ENCODE measurements at regions not wholly inside any gene's neighbourhood (a gene's known extent, or its start where the extent isn't known, plus 50 kb on each side); places are given as distances from the start of the nearest gene placed in this dataset.

DNA sequence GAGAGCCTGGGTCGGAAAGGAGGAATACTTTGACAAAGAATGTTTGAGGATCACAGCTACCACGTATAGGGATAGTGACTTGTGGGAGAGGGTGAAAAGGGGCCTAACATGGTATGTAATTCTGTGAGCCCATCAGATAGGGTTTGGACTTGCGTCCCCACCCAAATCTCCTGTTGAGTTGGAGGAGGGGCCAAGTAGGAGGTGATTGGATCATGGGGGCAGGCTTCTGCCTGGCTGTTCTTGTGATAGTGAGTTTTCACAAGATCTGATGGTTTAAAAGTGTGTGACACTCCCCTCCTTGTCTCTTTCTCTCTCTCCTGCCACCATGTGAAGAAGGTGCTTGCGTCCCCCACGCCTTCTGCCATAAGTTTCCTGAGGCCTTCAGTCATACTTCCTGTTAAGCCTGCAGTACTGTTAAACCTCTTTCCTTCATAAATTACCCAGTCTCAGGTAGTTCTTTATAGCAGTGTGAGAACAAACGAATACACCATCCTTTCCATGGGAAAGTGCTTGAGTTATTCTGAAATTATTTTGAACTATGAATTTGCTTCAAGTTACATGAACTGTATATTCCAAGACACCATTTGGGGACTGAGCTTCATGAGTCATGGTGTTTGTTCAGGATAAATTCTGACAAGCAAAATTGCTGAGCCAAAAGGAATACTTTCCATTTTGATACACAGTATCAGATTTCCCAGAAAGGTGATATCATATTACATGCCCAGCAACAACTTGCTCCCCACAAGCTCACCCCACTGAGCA lies 68.8 kb upstream of the SSBP2 start:
- no peak for TF ChIP-seq FOXA3 (CRISPR knock-in tag; IDR thresholded peaks at IDR 0.05)
- TF ChIP-seq, protein P1, sequence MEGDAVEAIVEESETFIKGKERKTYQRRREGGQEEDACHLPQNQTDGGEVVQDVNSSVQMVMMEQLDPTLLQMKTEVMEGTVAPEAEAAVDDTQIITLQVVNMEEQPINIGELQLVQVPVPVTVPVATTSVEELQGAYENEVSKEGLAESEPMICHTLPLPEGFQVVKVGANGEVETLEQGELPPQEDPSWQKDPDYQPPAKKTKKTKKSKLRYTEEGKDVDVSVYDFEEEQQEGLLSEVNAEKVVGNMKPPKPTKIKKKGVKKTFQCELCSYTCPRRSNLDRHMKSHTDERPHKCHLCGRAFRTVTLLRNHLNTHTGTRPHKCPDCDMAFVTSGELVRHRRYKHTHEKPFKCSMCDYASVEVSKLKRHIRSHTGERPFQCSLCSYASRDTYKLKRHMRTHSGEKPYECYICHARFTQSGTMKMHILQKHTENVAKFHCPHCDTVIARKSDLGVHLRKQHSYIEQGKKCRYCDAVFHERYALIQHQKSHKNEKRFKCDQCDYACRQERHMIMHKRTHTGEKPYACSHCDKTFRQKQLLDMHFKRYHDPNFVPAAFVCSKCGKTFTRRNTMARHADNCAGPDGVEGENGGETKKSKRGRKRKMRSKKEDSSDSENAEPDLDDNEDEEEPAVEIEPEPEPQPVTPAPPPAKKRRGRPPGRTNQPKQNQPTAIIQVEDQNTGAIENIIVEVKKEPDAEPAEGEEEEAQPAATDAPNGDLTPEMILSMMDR (CRISPR knock-in tag; IDR thresholded peaks at IDR 0.05) = no peak
- TF ChIP-seq SIN3B (IDR thresholded peaks at IDR 0.05; ENCODE audit: low read length) = no peak
- TF ChIP-seq, protein P2, sequence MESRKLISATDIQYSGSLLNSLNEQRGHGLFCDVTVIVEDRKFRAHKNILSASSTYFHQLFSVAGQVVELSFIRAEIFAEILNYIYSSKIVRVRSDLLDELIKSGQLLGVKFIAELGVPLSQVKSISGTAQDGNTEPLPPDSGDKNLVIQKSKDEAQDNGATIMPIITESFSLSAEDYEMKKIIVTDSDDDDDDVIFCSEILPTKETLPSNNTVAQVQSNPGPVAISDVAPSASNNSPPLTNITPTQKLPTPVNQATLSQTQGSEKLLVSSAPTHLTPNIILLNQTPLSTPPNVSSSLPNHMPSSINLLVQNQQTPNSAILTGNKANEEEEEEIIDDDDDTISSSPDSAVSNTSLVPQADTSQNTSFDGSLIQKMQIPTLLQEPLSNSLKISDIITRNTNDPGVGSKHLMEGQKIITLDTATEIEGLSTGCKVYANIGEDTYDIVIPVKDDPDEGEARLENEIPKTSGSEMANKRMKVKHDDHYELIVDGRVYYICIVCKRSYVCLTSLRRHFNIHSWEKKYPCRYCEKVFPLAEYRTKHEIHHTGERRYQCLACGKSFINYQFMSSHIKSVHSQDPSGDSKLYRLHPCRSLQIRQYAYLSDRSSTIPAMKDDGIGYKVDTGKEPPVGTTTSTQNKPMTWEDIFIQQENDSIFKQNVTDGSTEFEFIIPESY (CRISPR knock-in tag; IDR thresholded peaks at IDR 0.05) = no peak
- TF ChIP-seq SRF (IDR thresholded peaks at IDR 0.05; ENCODE audit: low read depth, low read length) = no peak
- no peak for TF ChIP-seq TBP (CRISPR knock-in tag; IDR thresholded peaks at IDR 0.05)
- TF ChIP-seq SKI (IDR thresholded peaks at IDR 0.05; ENCODE audit: partially characterized antibody) = no peak
- TF ChIP-seq PCBP1 (IDR thresholded peaks at IDR 0.05; ENCODE audit: borderline replicate concordance, low read depth, low read length) = no peak
- no peak for TF ChIP-seq GABPA (IDR thresholded peaks at IDR 0.05; ENCODE audit: low read depth, low read length)
- TF ChIP-seq GABPA (CRISPR knock-in tag; IDR thresholded peaks at IDR 0.05; ENCODE audit: low read depth) = no peak

Measured in HepG2 (cell line).